ENCODE measurements at regions not wholly inside any gene's neighbourhood (a gene's known extent, or its start where the extent isn't known, plus 50 kb on each side); places are given as distances from the start of the nearest gene placed in this dataset.
"Not testable (repeated sequence)": the region's sequence is repeated elsewhere in the genome, so short reads cannot be mapped to it uniquely, and the experiment has no call there.

DNA sequence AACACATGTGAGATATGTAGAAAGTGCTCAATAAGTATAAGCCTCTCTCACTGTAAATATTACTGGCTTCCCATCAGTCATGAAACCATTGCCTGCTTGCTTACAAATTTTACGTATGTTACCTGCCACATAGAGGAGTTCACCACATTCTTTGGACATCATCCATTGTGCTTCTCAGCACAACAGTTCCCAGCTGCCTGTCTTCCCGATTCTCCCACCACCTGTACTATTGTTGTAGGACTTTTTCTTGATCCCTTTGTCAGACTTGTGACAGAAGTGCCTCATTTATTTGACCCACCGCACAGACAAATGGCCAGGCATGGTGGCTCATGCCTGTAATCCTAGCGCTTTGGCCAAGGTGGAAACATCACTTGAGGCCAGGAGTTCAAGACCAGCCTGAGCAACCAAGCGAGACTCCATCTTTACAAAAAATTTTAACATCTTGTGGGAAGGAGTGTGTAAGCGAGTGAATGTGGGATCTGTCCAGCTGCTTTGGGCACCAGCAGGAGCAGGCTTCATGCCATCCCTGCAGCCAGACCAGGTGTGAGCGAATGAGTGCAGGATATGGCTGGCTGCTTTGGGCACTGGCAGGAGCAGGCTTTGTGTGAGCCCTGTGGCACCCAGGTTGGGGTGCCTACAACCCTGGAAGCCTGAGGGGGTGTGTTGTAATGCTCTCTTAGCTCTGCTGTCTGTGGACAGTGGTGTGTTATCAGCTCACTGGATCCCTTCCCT lies 139.9 kb upstream of the ELL2 start:
- Histone ChIP-seq H3K27me3 (no peaks in the 10 kb centered on the region), H3K36me3 (no peaks in the 10 kb centered on the region), H3K4me3 (no peak overlapping the region), H3K4me1 (no peaks in the 10 kb centered on the region), H3K27ac (no peak overlapping the region), H3K9me3 (no peaks in the 10 kb centered on the region)
- 76 to 91% methylated on average over 4 to 6 of the region's 7 CpGs for WGBS, 2 donors (ENCODE audit: low coverage in 1 of 2)
- ATAC-seq = no peak
- TF ChIP-seq POLR2AphosphoS5 (IDR thresholded peaks at IDR 0.05) (no peak), POLR2A (IDR thresholded peaks at IDR 0.05) (no peak), EP300 (IDR thresholded peaks at IDR 0.05) (no peak)
- TF ChIP-seq, protein P1, sequence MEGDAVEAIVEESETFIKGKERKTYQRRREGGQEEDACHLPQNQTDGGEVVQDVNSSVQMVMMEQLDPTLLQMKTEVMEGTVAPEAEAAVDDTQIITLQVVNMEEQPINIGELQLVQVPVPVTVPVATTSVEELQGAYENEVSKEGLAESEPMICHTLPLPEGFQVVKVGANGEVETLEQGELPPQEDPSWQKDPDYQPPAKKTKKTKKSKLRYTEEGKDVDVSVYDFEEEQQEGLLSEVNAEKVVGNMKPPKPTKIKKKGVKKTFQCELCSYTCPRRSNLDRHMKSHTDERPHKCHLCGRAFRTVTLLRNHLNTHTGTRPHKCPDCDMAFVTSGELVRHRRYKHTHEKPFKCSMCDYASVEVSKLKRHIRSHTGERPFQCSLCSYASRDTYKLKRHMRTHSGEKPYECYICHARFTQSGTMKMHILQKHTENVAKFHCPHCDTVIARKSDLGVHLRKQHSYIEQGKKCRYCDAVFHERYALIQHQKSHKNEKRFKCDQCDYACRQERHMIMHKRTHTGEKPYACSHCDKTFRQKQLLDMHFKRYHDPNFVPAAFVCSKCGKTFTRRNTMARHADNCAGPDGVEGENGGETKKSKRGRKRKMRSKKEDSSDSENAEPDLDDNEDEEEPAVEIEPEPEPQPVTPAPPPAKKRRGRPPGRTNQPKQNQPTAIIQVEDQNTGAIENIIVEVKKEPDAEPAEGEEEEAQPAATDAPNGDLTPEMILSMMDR (IDR thresholded peaks at IDR 0.05) = no peak

DNA sequence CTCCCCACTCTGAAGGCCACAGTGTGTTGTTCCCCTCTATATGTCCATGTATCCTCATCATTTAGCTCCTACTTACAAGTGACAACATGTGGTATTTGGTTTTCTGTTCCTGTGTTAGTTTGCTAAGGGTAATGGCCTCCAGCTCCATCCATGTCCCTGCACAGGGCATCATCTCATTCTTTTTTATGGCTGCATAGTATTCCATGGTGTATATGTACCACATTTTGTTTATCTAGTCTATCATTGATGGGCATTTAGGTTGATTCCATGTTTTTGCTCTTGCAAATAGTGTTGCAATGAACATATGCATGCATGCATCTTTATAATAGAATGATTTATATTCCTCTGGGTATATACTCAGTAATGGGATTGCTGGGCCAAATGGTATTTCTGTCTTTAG lies 135.8 kb upstream of the ELL2 start:
- H3K27me3 ChIP-seq, H3K27ac ChIP-seq, H3K4me1 ChIP-seq, H3K36me3 ChIP-seq, ATAC-seq, H3K4me3 ChIP-seq, H3K9me3 ChIP-seq: not testable (repeated sequence)

DNA sequence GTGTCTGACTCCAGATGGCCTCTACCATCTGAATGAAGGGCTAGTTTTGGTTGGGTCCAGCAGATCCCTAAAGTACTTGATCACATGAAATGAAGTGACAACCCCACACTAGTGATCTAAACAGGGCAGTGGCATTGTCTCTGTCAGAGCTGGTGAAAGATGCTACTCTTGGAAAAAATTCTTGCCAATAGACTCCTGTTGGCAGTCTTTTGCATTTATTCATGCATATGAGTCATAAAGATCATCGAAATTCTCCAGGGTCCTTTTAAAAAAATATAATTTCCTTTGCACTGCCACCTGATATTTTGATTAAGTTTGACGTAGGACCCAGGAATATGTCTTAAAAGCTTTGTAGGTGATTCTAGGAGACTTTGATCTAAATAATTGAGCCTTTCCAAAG lies 135.1 kb upstream of the ELL2 start:
- no peaks in the 10 kb centered on the region for H3K9me3 ChIP-seq
- WGBS, 2 donors (ENCODE audit: low coverage in 1 of 2) = 46 to 60% methylated on average over 2 of the region's 2 CpGs
- TF ChIP-seq, protein P1 (IDR thresholded peaks at IDR 0.05) = no peak
- no peak overlapping the region for H3K27ac ChIP-seq
- H3K36me3 ChIP-seq = no peaks in the 10 kb centered on the region
- no peak for ATAC-seq
- no peak overlapping the region for H3K4me3 ChIP-seq
- H3K27me3 ChIP-seq = no peaks in the 10 kb centered on the region
- H3K4me1 ChIP-seq = peaks cover 0 to 9% (median 4%) of the 10 kb centered on the region in 3 donors

DNA sequence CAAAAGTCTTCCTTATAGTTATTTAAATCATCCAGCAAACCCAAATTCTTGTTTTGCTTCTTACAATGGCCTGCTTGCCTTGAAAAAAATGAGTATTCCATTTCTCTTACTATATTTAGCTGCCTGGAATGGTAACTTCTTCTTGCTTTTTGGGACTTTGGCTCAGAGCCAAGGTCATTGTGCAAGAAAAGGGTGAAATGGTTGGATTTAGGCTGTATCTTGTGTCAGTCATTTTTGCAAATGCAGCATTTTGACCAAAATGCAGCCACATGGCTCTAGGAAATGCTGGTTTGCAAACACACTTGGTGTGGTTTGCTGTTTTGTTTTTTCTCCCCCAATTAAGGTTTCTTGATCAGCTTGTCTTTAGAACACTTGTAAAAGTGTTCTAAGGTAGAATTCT lies 133.3 kb upstream of the ELL2 start:
- H3K27me3 ChIP-seq = no peaks in the 10 kb centered on the region
- no peaks in the 10 kb centered on the region for H3K9me3 ChIP-seq
- ATAC-seq = no peak
- H3K4me3 ChIP-seq = no peak overlapping the region
- no peaks in the 10 kb centered on the region for H3K36me3 ChIP-seq
- peaks cover 0 to 9% (median 4%) of the 10 kb centered on the region in 3 donors for H3K4me1 ChIP-seq
- no peak overlapping the region for H3K27ac ChIP-seq
- TF ChIP-seq POLR2AphosphoS5 (IDR thresholded peaks at IDR 0.05) (no peak), EP300 (IDR thresholded peaks at IDR 0.05) (no peak), POLR2A (IDR thresholded peaks at IDR 0.05) (no peak)
- TF ChIP-seq, protein P1 (IDR thresholded peaks at IDR 0.05) = no peak

DNA sequence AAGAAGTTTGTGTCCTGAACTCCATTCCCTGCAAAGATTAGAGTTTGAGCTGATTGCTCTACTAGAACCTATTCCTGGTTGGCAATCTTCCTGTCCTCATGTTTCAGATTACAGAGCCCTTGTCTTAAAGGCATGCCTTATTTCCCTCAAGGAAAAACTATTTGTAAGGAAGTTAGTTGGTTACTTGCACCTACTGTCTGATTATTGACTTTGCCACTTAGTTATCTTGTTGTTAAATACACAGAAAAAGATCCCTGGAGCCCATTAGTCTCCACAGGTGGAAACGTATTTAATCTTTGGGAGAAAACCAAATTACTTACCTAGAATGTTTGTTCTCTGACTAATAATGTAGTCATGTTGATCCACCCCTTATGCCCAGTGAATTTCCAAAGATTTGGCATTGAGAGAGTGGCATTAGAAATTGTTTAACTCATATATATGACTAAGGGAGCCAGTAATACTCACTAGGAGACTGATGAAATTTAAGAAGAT lies 132.3 kb upstream of the ELL2 start:
- Histone ChIP-seq H3K27me3 (no peaks in the 10 kb centered on the region), H3K4me1 (peaks cover 0 to 9% (median 4%) of the 10 kb centered on the region in 3 donors), H3K36me3 (no peaks in the 10 kb centered on the region), H3K27ac (no peak overlapping the region), H3K4me3 (no peak overlapping the region), H3K9me3 (no peaks in the 10 kb centered on the region)
- WGBS, 2 donors (ENCODE audit: low coverage in 1 of 2) = 63% methylated on average over 1 of the region's 1 CpG
- no peak for ATAC-seq
- TF ChIP-seq POLR2AphosphoS5 (IDR thresholded peaks at IDR 0.05) (no peak), EP300 (IDR thresholded peaks at IDR 0.05) (no peak)

DNA sequence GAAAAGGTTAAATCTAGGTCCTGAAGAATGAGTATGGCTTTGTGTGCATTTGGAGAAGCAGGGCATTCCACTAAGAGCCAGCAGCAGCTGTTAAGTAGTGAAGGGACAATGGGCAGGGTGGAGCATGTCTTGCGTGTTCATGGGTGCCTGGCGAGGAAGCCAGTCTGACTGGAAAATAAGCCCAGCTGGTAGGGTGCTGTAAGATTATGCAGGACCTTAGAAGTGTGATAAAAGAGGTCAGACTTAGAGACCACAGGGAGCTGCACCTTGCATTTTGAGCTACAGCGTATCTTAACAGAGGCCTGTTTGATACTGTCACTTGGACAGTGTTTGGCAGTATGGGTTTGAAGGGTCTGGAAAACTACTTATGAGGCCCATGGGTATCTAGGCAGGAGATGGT lies 131.7 kb upstream of the ELL2 start:
- no peak overlapping the region for H3K4me3 ChIP-seq
- no peaks in the 10 kb centered on the region for H3K9me3 ChIP-seq
- no peak for ATAC-seq
- H3K36me3 ChIP-seq = no peaks in the 10 kb centered on the region
- H3K4me1 ChIP-seq = peaks cover 0 to 9% (median 4%) of the 10 kb centered on the region in 3 donors
- TF ChIP-seq POLR2A (IDR thresholded peaks at IDR 0.05) = no peak
- TF ChIP-seq, protein P1 (IDR thresholded peaks at IDR 0.05) = no peak
- TF ChIP-seq EP300 (IDR thresholded peaks at IDR 0.05) = no peak
- TF ChIP-seq POLR2AphosphoS5 (IDR thresholded peaks at IDR 0.05) = no peak
- no peak overlapping the region for H3K27ac ChIP-seq
- 100% methylated on average over 3 of the region's 3 CpGs for WGBS, 2 donors (ENCODE audit: low coverage in 1 of 2)
- no peaks in the 10 kb centered on the region for H3K27me3 ChIP-seq

All from gastroesophageal sphincter (tissue), 4 donors.